WERI-Rb-1 (cell line): ENCODE measurements at regions not wholly inside any gene's neighbourhood (a gene's known extent, or its start where the extent isn't known, plus 50 kb on each side); places are given as distances from the start of the nearest gene placed in this dataset.

ENCODE experiments used
- DNase-seq: peaks from one replicate; pipeline ENCODE4 v3.0.0-alpha.2; 2020
- H3K27ac ChIP-seq: fragments of 250-450 bp; sonication (Bioruptor Pico); 2 replicates; pipeline ENCODE4 v1.5.1; 2020; ENCODE audit warnings: mild to moderate bottlenecking, moderate library complexity
- H3K27me3 ChIP-seq: fragments of 250-450 bp; sonication (Bioruptor Pico); 2 replicates; pipeline ENCODE4 v1.5.1; 2021; ENCODE audit warnings: mild to moderate bottlenecking, low read depth, moderate library complexity; ENCODE audit not compliant: insufficient read depth, severe bottlenecking
- H3K36me3 ChIP-seq: fragments of 250-450 bp; sonication (Bioruptor Pico); 2 replicates; pipeline ENCODE4 v1.5.1; 2020; ENCODE audit warnings: mild to moderate bottlenecking, moderate library complexity
- H3K4me3 ChIP-seq: 2 replicates; pipeline ENCODE4 v1.5.1; 2011; ENCODE audit warnings: low read depth, mild to moderate bottlenecking, control low read depth, low read length
- H3K9me3 ChIP-seq: fragments of 250-450 bp; sonication (Bioruptor Pico); 2 replicates; pipeline ENCODE4 v1.5.1; 2021; ENCODE audit warnings: mild to moderate bottlenecking, moderate library complexity; ENCODE audit not compliant: severe bottlenecking
- CTCF ChIP-seq: IDR thresholded peaks from 2 replicates; pipeline ENCODE4 v1.5.1; 2011; ENCODE audit warnings: low read depth, mild to moderate bottlenecking, control low read depth, inconsistent platforms, low read length

GRCh38 chr2:228283491-228284171 is 102.1 kb upstream of the SPHKAP start:
- Histone ChIP-seq H3K36me3 (no peaks in the 10 kb centered on the region), H3K27me3 (peaks cover 12% of the 10 kb centered on the region), H3K9me3 (no peaks in the 10 kb centered on the region), H3K27ac (no peak overlapping the region), H3K4me3 (no peak overlapping the region)
- DNase-seq = no peak
- no peak for TF ChIP-seq CTCF

GRCh38 chr2:228282376-228282775 is 100.9 kb upstream of the SPHKAP start:
- H3K36me3 ChIP-seq = no peaks in the 10 kb centered on the region
- DNase-seq = no peak
- H3K27me3 ChIP-seq = peaks cover 12% of the 10 kb centered on the region
- no peaks in the 10 kb centered on the region for H3K9me3 ChIP-seq
- H3K27ac ChIP-seq = no peak overlapping the region
- H3K4me3 ChIP-seq = no peak overlapping the region
- TF ChIP-seq CTCF = no peak

DNA sequence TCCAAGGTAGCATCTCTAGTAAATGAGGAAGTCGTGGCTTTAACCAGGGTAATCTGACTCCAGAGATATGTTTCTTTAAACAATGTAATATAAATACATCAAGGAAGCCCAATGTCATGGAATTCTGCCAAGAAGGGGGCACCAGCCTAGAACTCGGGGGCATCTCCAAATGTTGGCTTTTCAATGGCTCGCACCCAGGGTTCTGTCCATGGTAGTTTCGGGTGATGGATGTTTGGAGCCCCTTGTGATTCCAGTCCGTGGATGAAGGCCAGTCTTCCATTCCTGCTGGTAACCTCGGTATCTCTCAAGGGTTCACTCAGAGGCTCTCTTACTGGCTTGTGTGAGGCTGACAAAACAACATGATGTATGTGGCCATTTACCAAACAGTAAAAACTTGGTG is 91.7 kb upstream of the SPHKAP start:
- no peaks in the 10 kb centered on the region for H3K9me3 ChIP-seq
- TF ChIP-seq CTCF = no peak
- no peak overlapping the region for H3K4me3 ChIP-seq
- H3K36me3 ChIP-seq = no peaks in the 10 kb centered on the region
- DNase-seq = no peak
- no peaks in the 10 kb centered on the region for H3K27me3 ChIP-seq
- no peak overlapping the region for H3K27ac ChIP-seq

GRCh38 chr2:228269351-228269750 is 87.9 kb upstream of the SPHKAP start:
- DNase-seq = no peak
- Histone ChIP-seq H3K27me3 (no peaks in the 10 kb centered on the region), H3K4me3 (no peak overlapping the region), H3K36me3 (no peaks in the 10 kb centered on the region), H3K27ac (no peak overlapping the region), H3K9me3 (no peaks in the 10 kb centered on the region)
- TF ChIP-seq CTCF = no peak

- DNase-seq = no peak
- Histone ChIP-seq H3K9me3 (no peaks in the 10 kb centered on the region), H3K27me3 (no peaks in the 10 kb centered on the region), H3K27ac (no peak overlapping the region), H3K36me3 (no peaks in the 10 kb centered on the region), H3K4me3 (no peak overlapping the region)
- no peak for TF ChIP-seq CTCF
Measured at GRCh38 chr2:228268756-228269155, 87.3 kb upstream of the SPHKAP start.

GRCh38 chr2:228268301-228268700 is 86.8 kb upstream of the SPHKAP start:
- no peak for DNase-seq
- Histone ChIP-seq H3K4me3 (no peak overlapping the region), H3K9me3 (no peaks in the 10 kb centered on the region), H3K36me3 (no peaks in the 10 kb centered on the region), H3K27me3 (no peaks in the 10 kb centered on the region), H3K27ac (no peak overlapping the region)
- no peak for TF ChIP-seq CTCF
